WERI-Rb-1 (cell line): ENCODE measurements at regions not wholly inside any gene's neighbourhood (a gene's known extent, or its start where the extent isn't known, plus 50 kb on each side); places are given as distances from the start of the nearest gene placed in this dataset.

Experiments used
- DNase-seq: peaks from one replicate; pipeline ENCODE4 v3.0.0-alpha.2; 2020
- H3K27ac ChIP-seq: fragments of 250-450 bp; sonication (Bioruptor Pico); 2 replicates; pipeline ENCODE4 v1.5.1; 2020; ENCODE audit warnings: mild to moderate bottlenecking, moderate library complexity
- H3K27me3 ChIP-seq: fragments of 250-450 bp; sonication (Bioruptor Pico); 2 replicates; pipeline ENCODE4 v1.5.1; 2021; ENCODE audit warnings: mild to moderate bottlenecking, low read depth, moderate library complexity; ENCODE audit not compliant: insufficient read depth, severe bottlenecking
- H3K36me3 ChIP-seq: fragments of 250-450 bp; sonication (Bioruptor Pico); 2 replicates; pipeline ENCODE4 v1.5.1; 2020; ENCODE audit warnings: mild to moderate bottlenecking, moderate library complexity
- H3K4me3 ChIP-seq: 2 replicates; pipeline ENCODE4 v1.5.1; 2011; ENCODE audit warnings: low read depth, mild to moderate bottlenecking, control low read depth, low read length
- H3K9me3 ChIP-seq: fragments of 250-450 bp; sonication (Bioruptor Pico); 2 replicates; pipeline ENCODE4 v1.5.1; 2021; ENCODE audit warnings: mild to moderate bottlenecking, moderate library complexity; ENCODE audit not compliant: severe bottlenecking
- CTCF ChIP-seq: IDR thresholded peaks from 2 replicates; pipeline ENCODE4 v1.5.1; 2011; ENCODE audit warnings: low read depth, mild to moderate bottlenecking, control low read depth, inconsistent platforms, low read length

DNA sequence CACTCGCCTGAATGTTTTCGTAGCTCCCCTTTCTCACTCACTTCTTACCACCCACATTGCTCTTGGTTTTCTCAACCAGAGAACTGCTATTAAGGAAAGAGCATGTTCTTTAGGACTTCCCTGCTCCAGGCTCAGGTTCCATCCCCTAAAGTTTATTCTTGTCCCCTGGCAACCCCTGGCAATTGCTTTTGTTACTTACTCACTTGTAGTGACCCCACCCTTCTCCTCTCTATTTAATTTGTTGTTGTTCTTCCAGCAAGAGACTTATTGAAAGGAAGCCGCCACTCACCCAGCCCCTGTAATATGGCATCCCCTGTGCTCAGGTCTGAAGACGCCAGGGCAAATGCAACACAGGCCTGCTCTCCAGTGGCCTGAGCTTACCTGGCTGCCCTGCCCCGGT is 233.7 kb upstream of the SOX21 start:
- H3K27me3 ChIP-seq = peaks cover 3% of the 10 kb centered on the region
- H3K4me3 ChIP-seq = no peak overlapping the region
- no peaks in the 10 kb centered on the region for H3K9me3 ChIP-seq
- H3K36me3 ChIP-seq = no peaks in the 10 kb centered on the region
- TF ChIP-seq CTCF = no peak
- no peak for DNase-seq
- H3K27ac ChIP-seq = no peak overlapping the region

DNA sequence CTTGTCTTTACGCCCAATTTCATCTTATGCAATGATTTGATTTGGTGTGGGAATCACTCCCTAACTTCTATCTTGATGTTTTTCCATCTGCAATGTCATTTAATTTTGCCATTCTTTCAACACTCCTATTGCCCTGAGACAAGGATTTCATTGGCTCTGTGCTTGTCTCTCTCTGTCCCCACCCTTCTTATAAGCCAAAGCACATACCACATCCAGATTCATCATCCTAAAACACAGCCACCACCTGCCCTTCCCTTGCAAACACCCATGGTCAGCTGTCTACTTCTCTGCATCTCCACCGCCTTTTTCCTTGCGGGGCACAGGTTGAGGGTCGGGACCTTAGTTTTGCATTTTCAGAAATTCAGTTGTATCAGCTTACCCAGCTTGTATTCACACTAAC is 225.8 kb upstream of the SOX21 start:
- no peak for TF ChIP-seq CTCF
- Histone ChIP-seq H3K36me3 (no peaks in the 10 kb centered on the region), H3K27ac (no peak overlapping the region), H3K4me3 (no peak overlapping the region), H3K9me3 (peaks cover 9% of the 10 kb centered on the region), H3K27me3 (no peaks in the 10 kb centered on the region)
- DNase-seq = no peak

GRCh38 chr13:94936633-94937032 is 224.3 kb upstream of the SOX21 start:
- Histone ChIP-seq H3K36me3 (no peaks in the 10 kb centered on the region), H3K9me3 (peaks cover 13% of the 10 kb centered on the region), H3K27ac (no peak overlapping the region), H3K27me3 (no peaks in the 10 kb centered on the region), H3K4me3 (no peak overlapping the region)
- DNase-seq = no peak
- no peak for TF ChIP-seq CTCF

GRCh38 chr13:94933936-94934335 is 221.6 kb upstream of the SOX21 start:
- H3K27ac ChIP-seq = no peak overlapping the region
- no peaks in the 10 kb centered on the region for H3K36me3 ChIP-seq
- no peak for TF ChIP-seq CTCF
- DNase-seq = no peak
- H3K4me3 ChIP-seq = no peak overlapping the region
- H3K9me3 ChIP-seq = peaks cover 13% of the 10 kb centered on the region
- no peaks in the 10 kb centered on the region for H3K27me3 ChIP-seq

- H3K36me3 ChIP-seq = no peaks in the 10 kb centered on the region
- TF ChIP-seq CTCF = no peak
- H3K27me3 ChIP-seq = no peaks in the 10 kb centered on the region
- H3K27ac ChIP-seq = no peak overlapping the region
- DNase-seq = peak; percentile 57
- H3K4me3 ChIP-seq = no peak overlapping the region
- peaks cover 13% of the 10 kb centered on the region for H3K9me3 ChIP-seq
Observed at GRCh38 chr13:94933230-94933751, 220.9 kb upstream of the SOX21 start.

DNA sequence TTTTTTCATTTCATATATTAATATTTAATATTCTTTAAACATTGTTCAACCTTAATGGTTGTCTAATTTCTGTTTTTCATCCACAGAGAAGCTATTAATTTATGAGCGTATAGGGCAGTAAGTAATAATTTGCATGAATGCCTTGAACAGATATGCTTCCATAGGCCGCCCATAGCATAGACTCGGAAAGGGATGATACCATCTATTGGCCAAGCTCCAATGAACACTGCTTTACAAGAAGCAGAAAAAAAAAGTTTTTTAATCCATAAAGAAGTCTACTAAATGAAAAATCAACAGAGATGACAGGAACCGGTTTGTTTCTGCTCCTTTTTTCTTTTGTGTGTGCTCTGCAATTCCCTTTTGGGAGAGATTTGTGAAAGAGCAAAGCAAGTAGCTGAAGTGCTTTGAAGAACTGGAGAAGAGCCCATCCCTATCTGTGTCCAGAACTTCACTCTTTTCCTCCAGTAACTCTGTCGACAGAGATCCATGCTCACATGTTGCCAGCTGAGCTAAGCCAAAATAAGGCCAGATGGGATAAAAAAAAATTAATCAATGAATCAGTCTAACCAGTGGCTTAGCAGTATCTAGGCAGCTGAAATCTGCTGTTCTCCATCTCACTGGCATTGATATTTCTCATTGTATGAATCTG is 215.9 kb upstream of the SOX21 start:
- H3K27ac ChIP-seq = no peak overlapping the region
- H3K36me3 ChIP-seq = no peaks in the 10 kb centered on the region
- DNase-seq = no peak
- no peak for TF ChIP-seq CTCF
- H3K9me3 ChIP-seq = peaks cover 5% of the 10 kb centered on the region
- no peak overlapping the region for H3K4me3 ChIP-seq
- H3K27me3 ChIP-seq = no peaks in the 10 kb centered on the region
